ENCODE measurements at regions not wholly inside any gene's neighbourhood (a gene's known extent, or its start where the extent isn't known, plus 50 kb on each side); places are given as distances from the start of the nearest gene placed in this dataset.

- WGBS, 3 donors, result 0 to 11% (median 8%) methylated on average over 2 of the region's 2 CpGs
- H3K36me3 ChIP-seq, result no peaks in the 10 kb centered on the region
- H3K4me3 ChIP-seq, result no peak overlapping the region
- TF ChIP-seq CTCF (IDR thresholded peaks at IDR 0.05), result no peak
- TF ChIP-seq EP300 (IDR thresholded peaks at IDR 0.05), result no peak
- no peak for TF ChIP-seq POLR2A (IDR thresholded peaks at IDR 0.05)
- DNase-seq, result no peak
- peaks cover 1% of the 10 kb centered on the region for H3K4me1 ChIP-seq (ENCODE audit: insufficient read depth)
- H3K27me3 ChIP-seq, result no peaks in the 10 kb centered on the region
- intact Hi-C loops (cut with DNase I), result loop anchor here in 1 of 4 donors (2.0 kb wide), 1 partner anchor 66 kb away; no protein-coding TSS in a partner anchor
- H3K9me3 ChIP-seq, result no peaks in the 10 kb centered on the region
- H3K27ac ChIP-seq, result no peak overlapping the region
Observed at GRCh38 chr10:4196771-4197390, 411.9 kb upstream of the KLF6 start.

- no peaks in the 10 kb centered on the region for H3K27me3 ChIP-seq
- TF ChIP-seq EP300 (IDR thresholded peaks at IDR 0.05) (no peak), POLR2A (IDR thresholded peaks at IDR 0.05) (no peak), CTCF (IDR thresholded peaks at IDR 0.05) (no peak)
- intact Hi-C loops (cut with DNase I), result loop anchor here in 1 of 4 donors (2.0 kb wide), 1 partner anchor 65 kb away; no protein-coding TSS in a partner anchor
- H3K9me3 ChIP-seq, result no peaks in the 10 kb centered on the region
- H3K27ac ChIP-seq, result no peak overlapping the region
- DNase-seq, result no peak
- H3K36me3 ChIP-seq, result no peaks in the 10 kb centered on the region
- WGBS, 3 donors, result 80 to 88% (median 80%) methylated on average over 3 of the region's 3 CpGs
- no peak overlapping the region for H3K4me3 ChIP-seq
- peaks cover 1% of the 10 kb centered on the region for H3K4me1 ChIP-seq (ENCODE audit: insufficient read depth)
Observed at GRCh38 chr10:4196183-4196582, 411.2 kb upstream of the KLF6 start.

GRCh38 chr10:4195213-4195612, 410.2 kb upstream of the KLF6 start:
- no peaks in the 10 kb centered on the region for H3K36me3 ChIP-seq
- no peaks in the 10 kb centered on the region for H3K27me3 ChIP-seq
- H3K27ac ChIP-seq, result no peak overlapping the region
- DNase-seq, result no peak
- no peak overlapping the region for H3K4me3 ChIP-seq
- 97 to 98% (median 98%) methylated on average over 14 of the region's 14 CpGs for WGBS, 3 donors
- intact Hi-C loops (cut with DNase I), result no loop called here
- peaks cover 1% of the 10 kb centered on the region for H3K4me1 ChIP-seq (ENCODE audit: insufficient read depth)
- TF ChIP-seq POLR2A (IDR thresholded peaks at IDR 0.05) (no peak), CTCF (IDR thresholded peaks at IDR 0.05) (no peak), EP300 (IDR thresholded peaks at IDR 0.05) (no peak)
- H3K9me3 ChIP-seq, result no peaks in the 10 kb centered on the region

GRCh38 chr10:4194231-4194630, 409.2 kb upstream of the KLF6 start:
- 92 to 94% (median 94%) methylated on average over 7 of the region's 7 CpGs for WGBS, 3 donors
- intact Hi-C loops (cut with DNase I), result no loop called here

More at GRCh38 chr10:4194231-4194630, 409.2 kb upstream of the KLF6 start:
- Histone ChIP-seq H3K27me3 (no peaks in the 10 kb centered on the region), H3K4me1 (ENCODE audit: insufficient read depth) (peaks cover 1% of the 10 kb centered on the region), H3K27ac (no peak overlapping the region), H3K36me3 (no peaks in the 10 kb centered on the region), H3K4me3 (no peak overlapping the region), H3K9me3 (no peaks in the 10 kb centered on the region)
- no peak for DNase-seq
- TF ChIP-seq CTCF (IDR thresholded peaks at IDR 0.05) (no peak), POLR2A (IDR thresholded peaks at IDR 0.05) (no peak), EP300 (IDR thresholded peaks at IDR 0.05) (no peak)
